HG02678 (cell line): ENCODE measurements at regions not wholly inside any gene's neighbourhood (a gene's known extent, or its start where the extent isn't known, plus 50 kb on each side); places are given as distances from the start of the nearest gene placed in this dataset.

ENCODE experiments used
- ATAC-seq: cut with Tn5 transposase; IDR thresholded peaks from one replicate; pipeline ENCODE4 v1.9.1; 2021; ENCODE audit warnings: mild to moderate bottlenecking, moderate library complexity; ENCODE audit not compliant: unreplicated experiment

GRCh38 chr13:99122171-99122570 lies 78.5 kb upstream of the UBAC2 start:
- no peak for ATAC-seq

- no peak for ATAC-seq
These were observed 77.3 kb upstream of the UBAC2 start for GRCh38 chr13:99123101-99124045.

- ATAC-seq: no peak
These were observed 76.6 kb upstream of the UBAC2 start for GRCh38 chr13:99124046-99124400.

GRCh38 chr13:99124794-99125316 lies 75.8 kb upstream of the UBAC2 start:
- ATAC-seq: peak; percentile 76

GRCh38 chr13:99125326-99125915 lies 75.2 kb upstream of the UBAC2 start:
- ATAC-seq: no peak

- no peak for ATAC-seq
These were observed 73.8 kb upstream of the UBAC2 start for GRCh38 chr13:99126821-99127220.

GRCh38 chr13:99129050-99129449 lies 71.6 kb upstream of the UBAC2 start:
- ATAC-seq: no peak

- no peak for ATAC-seq
These were observed 70.7 kb upstream of the UBAC2 start for GRCh38 chr13:99129951-99130350.

- no peak for ATAC-seq
These were observed 69.2 kb upstream of the UBAC2 start for GRCh38 chr13:99131410-99131809.

GRCh38 chr13:99132295-99132835 lies 68.3 kb upstream of the UBAC2 start:
- no peak for ATAC-seq

- ATAC-seq: no peak
These were observed 67.4 kb upstream of the UBAC2 start for GRCh38 chr13:99133230-99133629.

GRCh38 chr13:99133848-99134247 lies 66.8 kb upstream of the UBAC2 start:
- ATAC-seq: no peak

- no peak for ATAC-seq
These were observed 65.1 kb upstream of the UBAC2 start for GRCh38 chr13:99135591-99135990.

- ATAC-seq: no peak
These were observed 64.2 kb upstream of the UBAC2 start for GRCh38 chr13:99136427-99136954.

- ATAC-seq: no peak
These were observed 59.8 kb upstream of the UBAC2 start for GRCh38 chr13:99140831-99141230.

GRCh38 chr13:99143904-99144303 lies 56.8 kb upstream of the UBAC2 start:
- ATAC-seq: no peak

- peak; percentile 70 for ATAC-seq
These were observed 56.3 kb upstream of the UBAC2 start for GRCh38 chr13:99144306-99144705.

GRCh38 chr13:99145461-99145860 lies 55.2 kb upstream of the UBAC2 start:
- ATAC-seq: no peak

- ATAC-seq: no peak
These were observed 49.9 kb upstream of the UBAC2 start for GRCh38 chr13:99150575-99151361.
